ENCODE measurements at regions not wholly inside any gene's neighbourhood (a gene's known extent, or its start where the extent isn't known, plus 50 kb on each side); places are given as distances from the start of the nearest gene placed in this dataset.

GRCh38 chrX:25181775-25182174, 166.0 kb upstream of the ARX start:
- no peak for TF ChIP-seq CTCF (optimal IDR thresholded peaks at IDR 0.05 in 1 of 3, IDR thresholded peaks at IDR 0.05 in 1 of 3, conservative IDR thresholded peaks at IDR 0.05 in 1 of 3; ENCODE audit: extremely low read depth in 1 of 3, insufficient read depth in 2 of 3, low read length in 3 of 3)
- TF ChIP-seq EZH2 (IDR thresholded peaks at IDR 0.05; ENCODE audit: low read length): no peak
